ENCODE measurements at regions not wholly inside any gene's neighbourhood (a gene's known extent, or its start where the extent isn't known, plus 50 kb on each side); places are given as distances from the start of the nearest gene placed in this dataset.
A peak's percentile ranks its signal among the peaks of the same experiment; 100 is the strongest.
"Not testable (repeated sequence)": the region's sequence is repeated elsewhere in the genome, so short reads cannot be mapped to it uniquely, and the experiment has no call there.

DNA sequence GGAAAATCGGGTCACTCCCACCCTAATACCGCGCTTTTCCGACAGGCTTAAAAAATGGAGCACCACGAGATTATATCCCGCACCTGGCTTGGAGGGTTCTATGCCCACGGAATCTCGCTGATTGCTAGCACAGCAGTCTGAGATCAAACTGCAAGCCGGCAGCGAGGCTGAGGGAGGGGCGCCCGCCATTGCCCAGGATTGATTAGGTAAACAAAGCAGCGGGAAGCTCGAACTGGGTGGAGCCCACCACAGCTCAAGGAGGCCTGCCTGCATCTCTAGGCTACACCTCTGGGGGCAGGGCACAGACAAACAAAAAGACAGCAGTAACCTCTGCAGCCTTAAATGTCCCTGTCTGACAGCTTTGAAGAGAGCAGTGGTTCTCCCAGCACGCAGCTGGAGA is 88.8 kb downstream of the SLC30A10 start (continued):
- TF ChIP-seq, protein P1, sequence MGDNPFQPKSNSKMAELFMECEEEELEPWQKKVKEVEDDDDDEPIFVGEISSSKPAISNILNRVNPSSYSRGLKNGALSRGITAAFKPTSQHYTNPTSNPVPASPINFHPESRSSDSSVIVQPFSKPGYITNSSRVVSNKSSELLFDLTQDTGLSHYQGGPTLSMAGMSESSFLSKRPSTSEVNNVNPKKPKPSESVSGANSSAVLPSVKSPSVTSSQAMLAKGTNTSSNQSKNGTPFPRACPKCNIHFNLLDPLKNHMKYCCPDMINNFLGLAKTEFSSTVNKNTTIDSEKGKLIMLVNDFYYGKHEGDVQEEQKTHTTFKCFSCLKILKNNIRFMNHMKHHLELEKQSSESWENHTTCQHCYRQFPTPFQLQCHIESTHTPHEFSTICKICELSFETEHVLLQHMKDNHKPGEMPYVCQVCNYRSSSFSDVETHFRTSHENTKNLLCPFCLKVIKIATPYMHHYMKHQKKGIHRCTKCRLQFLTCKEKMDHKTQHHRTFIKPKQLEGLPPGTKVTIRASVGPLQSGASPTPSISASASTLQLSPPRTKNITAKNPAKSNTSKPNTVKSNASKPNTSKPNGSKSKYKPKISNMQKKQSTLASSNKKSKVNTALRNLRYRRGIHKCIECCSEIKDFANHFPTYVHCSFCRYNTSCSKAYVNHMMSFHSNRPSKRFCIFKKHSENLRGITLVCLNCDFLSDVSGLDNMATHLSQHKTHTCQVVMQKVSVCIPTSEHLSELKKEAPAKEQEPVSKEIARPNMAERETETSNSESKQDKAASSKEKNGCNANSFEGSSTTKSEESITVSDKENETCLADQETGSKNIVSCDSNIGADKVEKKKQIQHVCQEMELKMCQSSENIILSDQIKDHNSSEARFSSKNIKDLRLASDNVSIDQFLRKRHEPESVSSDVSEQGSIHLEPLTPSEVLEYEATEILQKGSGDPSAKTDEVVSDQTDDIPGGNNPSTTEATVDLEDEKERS (CRISPR knock-in tag; IDR thresholded peaks at IDR 0.05): 0 out of 2 replicates have a peak, but pooled peaks have one; percentile 43
- TF ChIP-seq MTA1 (CRISPR knock-in tag; IDR thresholded peaks at IDR 0.05; ENCODE audit: borderline replicate concordance) (peak; percentile 92; the same call in 1 of the 2 replicates), ZNF292 (CRISPR knock-in tag; IDR thresholded peaks at IDR 0.05; ENCODE audit: borderline replicate concordance, low read depth) (peak; percentile 96), TCF7 (IDR thresholded peaks at IDR 0.05; ENCODE audit: low read depth) (peak; percentile 38; the same call in 1 of the 2 replicates), NCOA2 (CRISPR knock-in tag; IDR thresholded peaks at IDR 0.05) (peak; percentile 30; the same call in 1 of the 2 replicates), ZNF598 (CRISPR knock-in tag; IDR thresholded peaks at IDR 0.05; ENCODE audit: borderline replicate concordance) (0 out of 2 replicates have a peak, but pooled peaks have one; percentile 37), GATAD2A (CRISPR knock-in tag; IDR thresholded peaks at IDR 0.05) (peak; percentile 79), TEAD3 (CRISPR knock-in tag; optimal IDR thresholded peaks at IDR 0.05; ENCODE audit: borderline replicate concordance) (peak; percentile 46), ARID5B (CRISPR knock-in tag; IDR thresholded peaks at IDR 0.05) (peak; percentile 86), SOX6 (CRISPR knock-in tag; IDR thresholded peaks at IDR 0.05) (peak; percentile 62), GFI1 (CRISPR knock-in tag; IDR thresholded peaks at IDR 0.05; ENCODE audit: borderline replicate concordance) (0 out of 2 replicates have a peak, but pooled peaks have one; percentile 29), FOXK1 (CRISPR knock-in tag; IDR thresholded peaks at IDR 0.05; ENCODE audit: borderline replicate concordance, low read depth) (peak; percentile 71; the same call in 1 of the 2 replicates), NONO (CRISPR knock-in tag; conservative IDR thresholded peaks at IDR 0.05) (0 out of 2 replicates have a peak, but pooled peaks have one; percentile 29), ZMYM4 (CRISPR knock-in tag; IDR thresholded peaks at IDR 0.05) (peak; percentile 75), SOX13 (CRISPR knock-in tag; conservative IDR thresholded peaks at IDR 0.05 in 1 of 2, IDR thresholded peaks at IDR 0.05 in 1 of 2) (peak in 1 of 2 experiments; percentile 42; a peak in 1 of 4 replicates)
- TF ChIP-seq SOX6, NONO, SOX13 (IDR thresholded peaks at IDR 0.05): not testable (repeated sequence)
- TF ChIP-seq, protein P2, sequence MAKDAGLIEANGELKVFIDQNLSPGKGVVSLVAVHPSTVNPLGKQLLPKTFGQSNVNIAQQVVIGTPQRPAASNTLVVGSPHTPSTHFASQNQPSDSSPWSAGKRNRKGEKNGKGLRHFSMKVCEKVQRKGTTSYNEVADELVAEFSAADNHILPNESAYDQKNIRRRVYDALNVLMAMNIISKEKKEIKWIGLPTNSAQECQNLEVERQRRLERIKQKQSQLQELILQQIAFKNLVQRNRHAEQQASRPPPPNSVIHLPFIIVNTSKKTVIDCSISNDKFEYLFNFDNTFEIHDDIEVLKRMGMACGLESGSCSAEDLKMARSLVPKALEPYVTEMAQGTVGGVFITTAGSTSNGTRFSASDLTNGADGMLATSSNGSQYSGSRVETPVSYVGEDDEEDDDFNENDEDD (CRISPR knock-in tag; IDR thresholded peaks at IDR 0.05; ENCODE audit: borderline replicate concordance): peak; percentile 36; the same call in 1 of the 2 replicates

Measured in HepG2 (cell line).